HG03280 (cell line): ENCODE measurements at regions not wholly inside any gene's neighbourhood (a gene's known extent, or its start where the extent isn't known, plus 50 kb on each side); places are given as distances from the start of the nearest gene placed in this dataset.
"Not testable (repeated sequence)": the region's sequence is repeated elsewhere in the genome, so short reads cannot be mapped to it uniquely, and the experiment has no call there.

ENCODE experiments used
- ATAC-seq: cut with Tn5 transposase; IDR thresholded peaks from one replicate; pipeline ENCODE4 v1.9.1; 2021; ENCODE audit warnings: mild to moderate bottlenecking, moderate library complexity; ENCODE audit not compliant: unreplicated experiment

DNA sequence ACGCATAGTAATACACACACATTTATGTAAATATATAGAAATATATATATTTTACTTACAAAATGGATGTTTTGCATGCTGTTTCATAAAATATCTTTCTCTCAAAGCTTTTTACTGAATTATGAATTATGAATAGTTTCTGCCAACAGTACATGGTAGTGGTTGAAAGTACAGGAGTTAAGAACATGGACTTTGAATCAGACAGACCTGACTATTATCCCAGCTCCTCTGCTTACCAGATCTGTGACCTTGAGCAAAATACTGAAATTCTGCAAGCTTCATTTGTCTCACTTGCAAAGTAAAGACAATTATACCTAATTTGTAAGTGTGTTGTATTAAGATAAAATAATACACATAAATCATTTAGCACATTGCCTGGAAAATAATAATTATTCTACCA is 459.5 kb downstream of the EPM2A start:
- ATAC-seq, result no peak

- no peak for ATAC-seq
These were observed 458.6 kb downstream of the EPM2A start for GRCh38 chr6:145276756-145277155.

DNA sequence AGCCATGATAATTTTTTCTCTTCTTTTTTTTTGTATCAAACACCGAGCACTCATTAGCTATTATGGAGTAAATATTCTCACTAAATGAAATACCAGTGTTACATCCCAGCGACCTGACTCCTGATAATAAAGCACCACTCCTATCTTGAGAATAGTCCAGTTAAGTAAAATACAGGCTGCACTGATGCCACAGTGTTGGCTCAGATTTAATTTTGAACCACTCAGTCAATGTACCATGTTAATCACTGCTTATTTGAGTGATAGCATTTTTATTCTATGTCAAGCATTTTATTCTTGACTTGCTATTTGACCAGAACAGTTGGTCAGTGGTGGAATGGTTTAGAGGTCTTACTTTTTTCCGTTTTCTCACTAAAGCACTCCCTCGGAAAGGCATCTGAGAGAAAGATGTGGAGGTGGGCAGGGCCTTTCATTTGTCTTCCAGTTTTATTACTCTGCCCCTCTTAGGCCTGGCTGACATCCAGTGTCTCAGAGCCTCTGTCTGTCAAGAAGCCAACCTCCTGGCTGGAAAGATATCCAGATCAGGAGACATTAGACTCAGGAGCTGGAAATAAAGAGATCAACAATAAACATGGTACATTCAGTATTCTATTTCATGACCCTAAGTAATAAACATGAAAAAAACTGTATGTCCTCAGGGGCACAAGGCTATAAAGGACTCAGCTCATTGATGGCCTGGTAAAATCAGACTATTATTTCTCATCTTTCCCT is 457.8 kb downstream of the EPM2A start:
- no peak for ATAC-seq

DNA sequence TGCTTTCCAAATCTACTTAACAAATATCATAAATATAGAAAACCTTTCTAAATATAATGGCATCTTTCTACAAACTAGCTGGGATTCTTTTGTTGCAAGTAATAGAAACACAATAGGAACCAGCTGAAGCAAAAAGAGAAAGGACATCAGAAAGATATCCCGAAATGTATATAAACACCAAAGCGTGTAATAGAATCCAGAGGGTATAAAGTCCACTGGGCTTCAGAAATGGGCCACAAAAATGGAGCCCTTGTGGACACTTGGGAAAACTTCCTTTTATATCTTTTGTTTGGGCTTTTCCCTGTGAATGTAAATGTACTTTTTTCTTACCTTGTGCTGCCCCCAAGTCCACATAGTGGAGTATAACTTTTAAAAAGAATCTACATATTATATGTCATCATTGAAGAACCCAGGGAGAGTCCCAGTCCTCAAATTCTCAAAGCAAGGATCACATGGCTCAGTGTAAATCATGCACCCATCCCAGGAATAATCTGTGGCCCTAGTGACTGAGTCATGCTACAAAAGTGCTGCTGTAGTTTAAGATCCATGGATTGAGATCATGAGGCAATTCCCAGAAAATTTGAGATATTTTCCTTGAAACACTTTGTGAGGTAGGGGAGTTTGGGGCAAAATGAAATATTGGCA is 457.0 kb downstream of the EPM2A start:
- ATAC-seq, result no peak

DNA sequence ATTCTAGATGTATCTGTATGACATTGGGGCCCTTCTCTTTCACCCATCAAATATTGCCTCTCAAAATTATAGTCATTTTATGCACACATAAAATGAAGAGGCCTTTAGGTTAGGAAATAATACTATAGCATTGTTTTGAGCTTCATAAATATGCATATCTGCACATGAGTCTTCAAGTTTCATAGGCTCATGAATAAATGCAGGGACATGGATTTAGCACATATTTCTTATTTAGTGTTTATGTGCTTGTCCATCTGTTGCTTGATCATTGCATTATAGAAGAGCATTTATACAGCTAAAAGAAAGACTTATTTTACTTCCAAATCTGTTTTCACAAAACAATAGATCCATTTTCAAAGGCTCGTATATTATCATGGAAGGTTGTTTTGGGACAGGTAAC is 455.8 kb downstream of the EPM2A start:
- ATAC-seq, result no peak

GRCh38 chr6:145279993-145280392 is 455.3 kb downstream of the EPM2A start:
- ATAC-seq, result no peak

DNA sequence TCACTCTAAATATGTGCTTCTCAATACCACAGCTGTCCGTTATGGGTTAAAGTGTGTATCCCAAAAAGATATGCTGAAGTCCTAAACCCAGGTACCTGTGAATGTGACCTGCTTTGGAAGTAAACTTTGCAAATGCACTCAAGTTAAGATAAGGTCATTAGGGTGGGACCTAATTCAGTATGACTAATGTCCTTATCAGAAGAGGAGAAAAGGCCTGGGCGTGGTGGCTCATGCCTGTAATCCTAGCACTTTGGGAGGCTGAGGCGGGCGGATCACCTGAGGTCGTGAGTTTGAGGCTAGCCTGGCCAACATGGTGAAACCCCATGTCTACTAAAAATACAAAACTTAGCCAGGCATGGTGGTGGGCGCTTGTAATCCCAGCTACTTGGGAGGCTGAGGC is 452.1 kb downstream of the EPM2A start:
- not testable (repeated sequence) for ATAC-seq

GRCh38 chr6:145283856-145284255 is 451.5 kb downstream of the EPM2A start:
- ATAC-seq, result no peak

- ATAC-seq, result no peak
These were observed 448.4 kb downstream of the EPM2A start for GRCh38 chr6:145286916-145287315.

DNA sequence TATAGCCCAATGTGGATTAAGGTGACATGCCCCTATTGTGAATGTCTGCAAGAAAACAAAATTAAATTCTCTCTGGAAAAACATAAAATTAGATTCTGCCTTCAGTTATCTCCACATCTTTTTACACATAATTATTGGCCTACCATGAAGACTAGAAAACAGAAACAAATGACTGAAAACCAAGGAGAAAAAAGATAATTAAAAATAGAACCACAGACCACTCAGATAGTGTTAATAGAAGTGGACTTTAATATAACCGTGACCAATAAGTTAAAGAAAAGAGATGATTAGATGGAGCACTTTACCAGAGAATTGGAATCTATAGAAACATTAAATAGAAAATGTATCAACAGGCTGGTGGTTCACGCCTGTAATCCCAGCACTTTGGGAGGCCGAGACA is 445.7 kb downstream of the EPM2A start:
- no peak for ATAC-seq

DNA sequence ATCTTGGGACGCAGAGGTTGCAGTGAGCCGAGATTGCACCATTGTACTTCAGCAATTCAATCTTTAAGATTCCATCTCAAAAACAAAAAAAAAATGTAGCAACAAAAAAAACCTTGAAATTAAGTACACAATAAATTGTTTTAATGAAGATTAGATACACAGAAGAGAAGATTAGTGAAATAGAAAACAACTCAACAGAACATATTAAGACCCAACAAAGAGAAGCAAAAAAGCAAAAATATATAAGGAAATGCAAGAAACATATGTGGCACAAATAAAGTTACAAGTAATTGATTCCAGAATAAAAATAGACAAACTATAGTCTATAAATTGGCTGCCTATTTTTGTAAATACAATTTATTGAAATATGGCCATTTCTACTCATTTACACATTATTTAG is 445.2 kb downstream of the EPM2A start:
- no peak for ATAC-seq

DNA sequence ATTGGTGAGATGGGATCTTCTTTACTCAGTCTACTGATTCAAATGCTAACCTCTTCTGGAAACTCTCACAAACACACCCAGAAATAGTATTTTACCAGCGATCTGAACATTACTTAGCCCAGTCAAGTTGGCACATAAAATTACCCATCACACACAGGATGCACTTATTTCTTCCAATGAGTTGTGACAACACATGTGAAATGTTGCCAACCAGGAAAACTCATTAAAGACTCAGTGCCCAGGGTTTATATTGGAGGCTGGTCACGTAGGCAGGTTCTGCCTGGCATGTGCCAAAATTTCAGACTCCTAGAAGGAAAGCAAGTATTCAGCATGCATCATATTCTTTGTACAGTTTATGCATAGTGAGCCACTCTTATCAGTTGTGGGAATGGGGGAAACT is 443.3 kb downstream of the EPM2A start:
- ATAC-seq, result no peak

DNA sequence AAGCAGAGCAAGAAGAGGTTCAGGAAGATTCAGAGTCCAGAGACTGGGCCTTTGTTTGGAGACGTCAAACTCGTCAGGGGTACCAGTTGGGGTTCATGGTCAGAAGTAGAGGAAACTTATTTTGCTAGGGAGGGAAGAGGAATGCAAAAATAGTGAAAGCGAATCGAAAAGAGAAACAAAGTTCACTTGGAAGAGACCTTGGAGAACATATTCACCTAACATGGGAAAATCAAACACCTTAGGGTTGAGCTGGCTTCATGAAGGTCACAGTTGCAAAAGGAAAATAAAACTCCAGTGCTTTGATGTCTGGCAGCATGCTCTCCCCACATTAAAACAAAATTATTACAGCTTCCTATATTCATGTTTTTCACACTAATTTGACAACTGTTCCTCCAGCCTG is 440.4 kb downstream of the EPM2A start:
- ATAC-seq, result no peak

DNA sequence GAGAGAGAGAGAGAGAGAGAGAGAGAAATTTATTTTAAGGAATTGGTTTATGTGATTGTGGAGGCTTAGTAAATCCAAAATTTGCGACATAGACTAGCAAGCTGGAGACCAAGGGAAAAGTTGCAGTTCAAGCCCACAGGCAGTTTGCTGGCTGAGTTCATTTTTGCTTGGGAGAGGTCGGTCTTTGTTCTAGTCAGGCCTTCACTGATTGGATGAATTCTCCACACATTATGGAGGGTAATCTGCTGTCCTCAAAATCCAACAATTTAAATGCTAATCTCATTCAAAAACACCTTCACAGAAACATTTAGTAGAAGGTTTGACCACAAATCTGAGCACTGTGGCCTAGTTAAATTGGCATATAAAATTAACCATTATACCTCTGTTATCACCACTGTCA is 439.6 kb downstream of the EPM2A start:
- no peak for ATAC-seq

- no peak for ATAC-seq
These were observed 429.6 kb downstream of the EPM2A start for GRCh38 chr6:145305670-145306069.

GRCh38 chr6:145306489-145306888 is 428.8 kb downstream of the EPM2A start:
- no peak for ATAC-seq

GRCh38 chr6:145309842-145310535 is 425.3 kb downstream of the EPM2A start:
- no peak for ATAC-seq

- ATAC-seq, result no peak
These were observed 422.8 kb downstream of the EPM2A start for GRCh38 chr6:145312481-145312880.

DNA sequence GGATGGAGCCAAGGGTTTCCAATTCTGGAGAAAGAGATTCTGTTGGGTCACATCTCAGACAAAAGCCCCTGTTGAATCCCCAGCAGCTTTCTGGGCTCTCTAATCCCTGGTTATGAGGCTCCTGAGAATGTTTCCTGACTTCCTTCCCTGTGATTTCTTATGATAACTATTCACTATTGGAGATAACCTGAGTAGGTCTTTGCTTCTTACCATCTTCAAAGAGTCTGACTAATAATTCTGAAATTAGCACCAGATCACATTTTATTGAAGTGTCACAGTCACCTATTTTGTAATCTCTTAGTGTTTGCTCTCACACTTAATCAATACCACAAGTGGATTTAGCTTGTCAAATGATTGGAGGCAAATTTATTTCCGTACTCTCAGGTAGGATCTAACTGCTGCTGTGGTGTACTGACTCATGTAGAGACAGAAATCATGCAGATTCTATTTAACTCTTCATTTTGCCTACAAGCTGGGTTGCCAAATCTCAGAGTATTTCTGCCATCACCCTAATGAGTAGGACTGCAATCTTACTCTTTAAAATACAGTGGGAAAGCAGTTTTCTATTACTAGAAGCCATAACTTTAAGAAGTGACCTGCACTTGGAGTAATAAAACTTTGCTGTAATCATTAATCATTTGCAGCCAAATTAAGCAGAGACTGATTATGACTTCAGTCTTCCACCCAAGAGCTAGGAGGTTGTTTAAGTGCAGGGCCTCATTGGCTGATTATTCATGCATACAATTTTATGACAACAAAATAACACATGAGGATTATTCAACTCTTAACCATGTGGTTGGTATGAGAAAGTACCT is 422.1 kb downstream of the EPM2A start:
- ATAC-seq, result no peak

DNA sequence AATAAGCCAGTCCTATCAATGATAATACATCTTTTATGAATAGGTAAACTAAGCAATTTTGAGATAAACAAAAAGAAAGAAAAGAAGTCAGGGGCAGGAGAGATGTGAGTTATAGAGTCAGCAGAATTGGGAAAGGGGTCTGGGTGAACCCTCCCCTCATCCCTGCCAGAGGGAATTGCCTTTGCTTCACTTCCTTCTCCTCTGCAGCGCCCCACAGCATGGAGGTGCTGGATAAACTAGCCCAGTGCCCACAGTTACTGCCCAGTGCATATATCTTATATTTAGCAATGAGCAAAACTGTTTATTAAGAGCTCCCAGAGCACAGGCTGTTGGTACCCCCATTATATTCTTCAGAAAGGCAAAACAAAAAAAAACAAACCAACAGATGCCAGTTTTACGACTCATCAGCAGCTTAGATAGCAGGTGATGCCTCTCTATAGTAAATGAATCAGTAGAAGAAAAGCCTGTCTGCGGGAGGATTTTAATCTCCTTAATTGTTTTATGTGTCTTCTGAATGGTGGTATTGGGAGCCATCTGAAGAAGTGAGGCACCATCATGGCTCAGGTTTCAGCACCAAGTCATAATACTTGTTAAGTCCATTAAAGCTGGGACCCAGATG is 419.2 kb downstream of the EPM2A start:
- ATAC-seq, result no peak

DNA sequence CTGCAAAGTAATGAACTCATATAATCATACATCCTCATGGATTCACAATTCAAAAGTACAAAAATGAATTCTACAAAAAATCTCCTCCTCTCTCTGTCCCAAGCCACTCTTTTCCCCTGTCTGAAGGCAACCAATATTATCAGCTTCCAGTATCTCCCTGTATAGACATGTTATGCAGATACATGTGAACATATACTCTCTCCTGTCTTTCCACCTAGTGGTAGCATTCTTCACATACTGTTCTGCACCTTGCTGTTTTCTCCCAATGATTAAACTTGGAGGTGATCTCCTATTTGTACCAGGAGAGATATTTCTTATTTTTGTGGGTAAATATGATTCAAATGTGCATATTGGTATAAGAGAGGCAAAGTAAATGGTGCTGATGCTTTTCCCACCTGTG is 416.4 kb downstream of the EPM2A start:
- ATAC-seq, result no peak
